GM19324 (cell line): ENCODE measurements at regions not wholly inside any gene's neighbourhood (a gene's known extent, or its start where the extent isn't known, plus 50 kb on each side); places are given as distances from the start of the nearest gene placed in this dataset.
"Not testable (repeated sequence)": the region's sequence is repeated elsewhere in the genome, so short reads cannot be mapped to it uniquely, and the experiment has no call there.

Experiments
- ATAC-seq: cut with Tn5 transposase; IDR thresholded peaks from one replicate; pipeline ENCODE4 v1.9.1; 2021; ENCODE audit warnings: mild to moderate bottlenecking, moderate library complexity; ENCODE audit not compliant: unreplicated experiment, low FRiP score

- no peak for ATAC-seq
Observed at GRCh38 chr18:46224181-46224775, 120.1 kb downstream of the HAUS1 start.

- ATAC-seq, result no peak
Observed at GRCh38 chr18:46226461-46226860, 122.3 kb downstream of the HAUS1 start.

- not testable (repeated sequence) for ATAC-seq
Observed at GRCh38 chr18:46229641-46230040, 125.5 kb downstream of the HAUS1 start.

- ATAC-seq, result no peak
Observed at GRCh38 chr18:46236156-46236555, 132.0 kb downstream of the HAUS1 start.

- ATAC-seq, result no peak
Observed at GRCh38 chr18:46237891-46238290, 133.7 kb downstream of the HAUS1 start.

- no peak for ATAC-seq
Observed at GRCh38 chr18:46239549-46239948, 135.4 kb downstream of the HAUS1 start.

GRCh38 chr18:46239998-46240397, 135.8 kb downstream of the HAUS1 start:
- ATAC-seq, result no peak

- ATAC-seq, result not testable (repeated sequence)
Observed at GRCh38 chr18:46241393-46241792, 137.2 kb downstream of the HAUS1 start.

GRCh38 chr18:46242183-46242582, 138.0 kb downstream of the HAUS1 start:
- no peak for ATAC-seq

GRCh38 chr18:46243095-46243494, 138.9 kb downstream of the HAUS1 start:
- no peak for ATAC-seq

- ATAC-seq, result no peak
Observed at GRCh38 chr18:46243673-46244072, 139.5 kb downstream of the HAUS1 start.

GRCh38 chr18:46246101-46246500, 141.9 kb downstream of the HAUS1 start:
- no peak for ATAC-seq

GRCh38 chr18:46247942-46248341, 143.8 kb downstream of the HAUS1 start:
- ATAC-seq, result no peak

- ATAC-seq, result peak; percentile 94
Observed at GRCh38 chr18:46250084-46250811, 146.1 kb downstream of the HAUS1 start.

GRCh38 chr18:46250812-46251173, 146.6 kb downstream of the HAUS1 start:
- peak; percentile 33 for ATAC-seq

GRCh38 chr18:46252759-46253158, 148.6 kb downstream of the HAUS1 start:
- no peak for ATAC-seq

GRCh38 chr18:46253498-46253897, 149.3 kb downstream of the HAUS1 start:
- no peak for ATAC-seq

- no peak for ATAC-seq
Observed at GRCh38 chr18:46256078-46256477, 151.9 kb downstream of the HAUS1 start.

- no peak for ATAC-seq
Observed at GRCh38 chr18:46257366-46257765, 153.2 kb downstream of the HAUS1 start.

- no peak for ATAC-seq
Observed at GRCh38 chr18:46260016-46260878, 156.1 kb downstream of the HAUS1 start.

- ATAC-seq, result no peak
Observed at GRCh38 chr18:46260879-46261143, 156.6 kb downstream of the HAUS1 start.

- ATAC-seq, result no peak
Observed at GRCh38 chr18:46261799-46262198, 157.6 kb downstream of the HAUS1 start.
